HG03159 (cell line): ENCODE measurements at regions not wholly inside any gene's neighbourhood (a gene's known extent, or its start where the extent isn't known, plus 50 kb on each side); places are given as distances from the start of the nearest gene placed in this dataset.
A peak's percentile ranks its signal among the peaks of the same experiment; 100 is the strongest.

ENCODE experiments used
- ATAC-seq: cut with Tn5 transposase; IDR thresholded peaks from one replicate; pipeline ENCODE4 v1.9.1; 2021; ENCODE audit warnings: mild to moderate bottlenecking, moderate library complexity; ENCODE audit not compliant: unreplicated experiment

DNA sequence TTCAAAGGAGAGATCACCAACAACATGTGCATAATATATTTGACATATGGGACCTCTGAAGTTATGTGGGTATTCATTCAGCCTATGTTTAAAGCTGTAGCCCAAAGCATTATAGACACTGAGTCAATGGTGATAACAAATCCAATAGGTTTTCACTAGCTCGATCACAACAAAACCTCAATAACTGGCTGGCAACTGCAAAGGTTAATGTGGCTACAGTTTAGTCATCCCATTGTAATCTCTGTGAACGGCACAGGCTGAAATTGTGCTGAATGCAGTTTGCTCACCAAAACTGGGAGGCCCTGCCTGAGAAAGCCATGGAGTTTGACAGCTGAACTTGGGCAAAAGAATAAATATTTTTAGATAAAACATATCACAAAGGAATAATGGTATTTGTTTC, 152.4 kb upstream of the ADO start:
- ATAC-seq, result no peak

DNA sequence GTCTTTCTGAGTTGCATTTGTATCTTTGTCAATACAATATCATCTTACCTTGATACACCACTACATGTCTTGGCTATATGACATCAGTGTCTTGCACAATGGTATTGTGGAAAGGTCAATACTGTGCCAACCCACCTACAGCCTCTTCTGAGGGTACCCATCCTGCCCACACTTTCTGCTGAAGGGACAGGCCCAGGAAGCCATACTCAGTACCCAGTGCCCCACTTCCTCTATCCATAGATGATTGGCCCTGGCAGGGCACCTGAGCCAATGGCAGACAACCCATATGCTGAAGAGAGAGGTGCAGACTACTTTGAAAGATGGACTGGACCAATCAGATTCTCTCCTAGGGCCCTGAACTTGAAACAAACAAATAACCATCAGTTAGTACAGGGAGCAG, 152.0 kb upstream of the ADO start:
- ATAC-seq, result no peak

DNA sequence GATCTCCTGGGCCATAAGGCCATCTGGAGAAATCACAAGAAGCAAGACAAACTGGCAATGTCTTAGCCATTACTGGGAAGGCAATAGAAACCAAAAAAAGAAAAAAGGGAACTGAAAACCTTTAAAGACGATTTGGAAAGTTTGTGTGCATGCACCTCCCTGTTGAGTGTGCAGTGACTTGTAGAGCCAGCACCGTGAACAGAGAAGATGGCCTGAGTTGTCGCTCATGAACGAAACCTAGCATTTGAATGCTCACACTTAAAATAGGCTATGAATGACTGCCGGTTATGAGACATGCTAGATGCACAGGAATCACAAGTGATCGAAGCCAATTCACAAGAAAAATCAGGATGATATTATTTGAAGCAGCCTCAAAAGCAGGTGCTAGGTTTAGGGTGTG, 151.3 kb upstream of the ADO start:
- ATAC-seq, result peak; percentile 74

DNA sequence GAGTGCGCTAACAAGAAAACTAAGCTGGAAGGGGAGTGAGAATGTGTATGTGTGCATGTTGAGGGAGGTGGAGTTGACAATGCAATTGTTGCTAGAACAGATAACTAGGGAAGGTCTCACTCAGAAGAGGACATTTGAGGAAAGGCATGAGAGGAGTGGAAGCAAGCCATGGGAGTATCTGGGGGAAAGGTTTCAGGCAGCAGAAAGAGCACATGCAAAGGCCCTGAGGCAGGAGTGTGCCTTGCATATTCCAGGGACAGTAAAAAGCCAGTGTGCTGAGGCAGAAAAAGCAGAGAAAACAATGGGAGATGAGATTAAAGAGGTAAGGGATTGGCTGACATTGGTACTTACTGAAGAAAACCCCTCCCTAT, 149.6 kb upstream of the ADO start:
- no peak for ATAC-seq

DNA sequence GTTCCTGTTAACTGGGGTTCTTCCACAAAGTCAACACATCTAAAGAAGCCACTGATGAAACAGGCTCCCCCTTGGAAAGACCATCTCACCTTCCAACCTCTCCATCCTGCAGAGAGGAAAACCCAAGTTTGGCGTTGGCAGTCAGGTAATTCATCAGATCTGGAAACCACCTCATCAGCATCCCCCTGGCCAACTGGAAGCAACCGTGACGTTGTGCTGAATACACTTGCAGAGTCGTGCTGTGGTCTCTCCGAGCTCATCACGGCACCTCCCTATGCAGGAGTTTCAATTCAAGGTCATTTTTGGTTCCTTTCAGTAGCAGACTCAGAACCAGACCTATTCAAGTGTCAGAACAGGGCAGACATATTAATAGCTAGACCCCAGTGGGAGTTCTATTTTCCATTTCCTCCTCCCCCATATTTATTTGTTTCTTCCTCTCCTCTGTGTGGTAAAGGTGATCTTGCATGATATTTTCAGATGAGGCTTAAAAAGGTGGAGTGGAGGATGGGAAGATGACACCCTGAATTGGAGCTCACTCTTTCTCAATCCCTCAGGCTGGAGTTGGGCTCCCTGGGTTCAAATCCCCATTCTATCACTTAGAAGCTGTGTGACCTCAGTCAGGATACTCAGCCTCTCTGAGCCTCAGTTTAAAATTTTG, 149.1 kb upstream of the ADO start:
- peak; percentile 84 for ATAC-seq

DNA sequence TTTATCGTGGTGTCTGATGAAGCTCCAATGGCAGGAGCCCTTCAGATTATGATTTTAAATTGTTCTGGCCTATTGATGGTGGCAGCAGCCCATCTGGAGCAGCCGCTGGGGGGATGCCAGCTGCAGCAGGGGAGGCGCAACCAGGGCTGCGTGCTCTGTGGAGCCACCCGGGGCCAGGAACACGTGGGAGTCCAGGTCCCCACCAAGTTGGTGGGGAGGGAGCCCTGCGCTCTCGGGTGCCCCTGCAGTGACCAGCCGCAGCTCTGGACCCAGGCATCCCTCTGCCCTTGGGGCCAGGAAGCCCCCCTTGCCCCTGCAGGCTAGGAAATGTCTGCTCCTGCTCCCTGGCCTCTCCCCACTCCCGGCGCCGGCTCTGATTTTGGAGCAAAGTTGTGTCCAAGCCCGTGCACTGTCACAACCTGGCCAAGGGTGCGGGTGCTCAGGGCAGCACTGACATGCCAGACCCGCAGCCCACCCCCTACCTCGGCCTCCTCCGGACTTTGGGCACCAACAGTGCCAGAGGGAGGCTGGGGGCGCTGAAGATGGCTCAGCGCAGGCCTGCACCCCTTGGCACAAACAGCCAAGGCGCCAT, 147.2 kb upstream of the ADO start:
- ATAC-seq, result no peak

DNA sequence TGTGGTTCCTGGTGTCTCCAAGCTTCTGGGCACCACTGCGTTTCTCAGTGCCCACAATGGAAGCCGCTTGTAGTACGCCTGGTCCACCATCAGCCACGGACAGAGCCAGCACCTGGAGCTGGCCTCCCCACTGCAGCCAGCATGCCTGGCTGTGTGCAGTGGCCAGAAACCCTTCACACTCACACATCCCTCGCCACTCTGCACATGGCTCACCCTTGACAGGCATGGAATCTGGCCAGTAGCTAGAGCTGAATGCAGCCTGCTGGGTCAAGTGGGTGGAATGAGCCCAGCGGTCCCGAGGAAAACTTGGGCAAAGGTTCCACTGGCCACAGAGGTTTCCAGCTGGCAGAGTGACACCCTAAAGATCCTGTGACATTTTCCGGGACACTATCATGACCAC, 146.0 kb upstream of the ADO start:
- no peak for ATAC-seq

DNA sequence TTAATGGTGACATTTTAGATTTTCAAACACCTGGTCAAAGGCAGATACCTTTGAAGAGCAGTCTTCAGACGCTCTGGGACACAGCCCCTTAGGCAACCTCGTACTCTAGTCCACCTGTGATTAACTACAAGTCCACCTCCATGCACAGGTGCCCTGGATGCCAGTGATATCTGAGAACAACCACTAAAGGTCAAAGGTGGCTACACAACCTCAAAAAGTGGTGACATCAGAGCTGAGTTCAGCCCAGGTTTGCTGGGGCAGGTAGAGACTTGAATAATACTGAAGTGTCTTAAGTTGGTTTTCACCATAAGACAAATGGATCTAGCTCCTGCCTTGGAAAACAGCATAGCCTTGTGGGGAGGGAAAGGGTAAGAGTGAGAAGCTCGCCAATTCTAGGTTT, 143.4 kb upstream of the ADO start:
- ATAC-seq, result no peak

DNA sequence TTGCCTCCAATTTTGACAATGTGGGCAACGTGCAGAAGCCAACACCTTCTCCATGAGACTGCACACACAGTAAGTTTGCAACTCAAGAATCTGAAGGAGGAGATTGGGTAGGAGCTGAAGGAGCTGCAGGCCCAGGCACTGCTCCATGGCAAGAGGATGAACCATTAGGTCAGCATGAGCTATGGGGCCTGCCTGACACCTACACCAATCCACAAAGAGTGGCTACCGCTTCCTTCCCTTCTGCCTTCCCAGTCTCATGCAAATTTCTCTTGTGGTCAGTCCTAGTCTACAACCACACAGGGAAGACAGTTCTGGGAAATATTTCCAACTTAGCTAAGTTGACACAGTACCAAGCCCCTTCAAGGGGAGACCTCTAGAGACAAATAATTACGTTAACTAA, 142.0 kb upstream of the ADO start:
- no peak for ATAC-seq

DNA sequence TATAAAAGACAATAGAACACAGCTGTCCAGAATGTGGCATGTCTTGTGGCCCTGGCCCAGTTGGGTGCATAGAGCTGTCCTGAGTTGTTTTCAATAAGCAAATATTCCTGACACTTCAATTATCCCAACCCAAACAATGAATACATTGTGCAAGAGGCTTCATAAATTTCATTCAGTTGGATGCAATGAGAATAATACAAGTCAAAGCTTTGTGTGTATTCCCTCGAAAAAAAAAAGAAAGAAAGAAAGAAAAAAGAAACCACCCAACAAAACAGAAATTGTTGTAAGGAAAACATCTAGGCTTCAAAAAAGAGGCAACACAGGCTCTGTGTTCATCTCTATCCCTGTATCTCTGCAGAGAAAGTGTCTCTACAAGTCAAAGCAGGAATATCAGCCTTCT, 138.7 kb upstream of the ADO start:
- ATAC-seq, result no peak

DNA sequence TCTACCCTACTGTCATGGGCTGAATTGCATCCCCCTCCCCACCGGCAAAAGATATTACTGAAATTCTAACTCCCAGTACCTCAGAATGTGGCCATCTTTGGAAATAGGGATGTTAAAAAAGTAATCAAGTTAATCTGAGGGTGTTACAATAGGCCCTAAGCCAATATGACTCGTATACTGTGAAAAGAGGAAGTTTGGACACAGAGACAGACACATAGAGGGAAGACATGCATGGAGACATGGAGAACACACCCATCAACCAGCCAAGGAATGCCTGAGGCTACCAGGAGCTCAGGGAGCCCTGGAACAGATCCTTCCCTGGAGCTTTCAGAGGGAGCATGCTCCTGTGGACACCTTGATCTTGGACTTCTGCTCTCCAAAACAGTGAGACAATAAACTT, 138.2 kb upstream of the ADO start:
- no peak for ATAC-seq

DNA sequence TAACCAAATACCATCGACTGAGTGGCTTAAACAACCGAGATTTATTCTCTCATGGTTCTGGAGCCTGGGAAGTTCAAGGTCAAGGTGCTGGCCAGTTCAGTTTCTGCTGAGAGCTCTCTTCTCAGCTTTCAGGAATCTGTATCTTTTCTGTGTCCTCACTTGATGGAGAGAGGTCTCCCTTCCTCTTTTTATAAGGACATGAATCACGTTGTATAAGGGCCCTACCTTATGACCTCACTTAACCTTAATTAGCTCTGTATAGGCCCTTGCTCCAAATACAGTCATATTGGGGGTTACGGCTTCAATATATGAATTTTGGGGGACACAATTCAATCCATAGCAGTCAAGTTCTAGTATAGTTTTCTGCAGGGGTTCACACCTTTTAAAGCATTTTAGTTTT, 135.2 kb upstream of the ADO start:
- no peak for ATAC-seq

DNA sequence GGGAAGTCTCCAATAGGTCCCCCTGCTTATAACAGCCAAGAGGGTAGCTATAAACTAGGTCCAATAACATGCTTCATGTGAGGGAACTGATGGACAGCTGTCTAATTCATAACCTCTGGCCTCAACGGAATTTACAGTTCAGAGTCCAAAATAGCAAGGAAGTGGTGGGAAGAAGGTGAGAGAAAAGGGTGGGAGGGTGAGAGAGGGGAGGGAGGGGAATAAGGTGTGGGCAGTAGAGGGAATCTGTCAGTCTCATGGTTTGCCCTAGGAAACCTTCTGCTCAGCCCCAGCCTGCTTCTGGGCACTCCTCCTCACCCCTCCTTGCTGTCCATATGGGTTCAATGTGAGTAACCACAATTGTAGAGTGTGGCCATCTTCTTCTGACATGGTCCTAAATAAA, 133.4 kb upstream of the ADO start:
- ATAC-seq, result no peak

DNA sequence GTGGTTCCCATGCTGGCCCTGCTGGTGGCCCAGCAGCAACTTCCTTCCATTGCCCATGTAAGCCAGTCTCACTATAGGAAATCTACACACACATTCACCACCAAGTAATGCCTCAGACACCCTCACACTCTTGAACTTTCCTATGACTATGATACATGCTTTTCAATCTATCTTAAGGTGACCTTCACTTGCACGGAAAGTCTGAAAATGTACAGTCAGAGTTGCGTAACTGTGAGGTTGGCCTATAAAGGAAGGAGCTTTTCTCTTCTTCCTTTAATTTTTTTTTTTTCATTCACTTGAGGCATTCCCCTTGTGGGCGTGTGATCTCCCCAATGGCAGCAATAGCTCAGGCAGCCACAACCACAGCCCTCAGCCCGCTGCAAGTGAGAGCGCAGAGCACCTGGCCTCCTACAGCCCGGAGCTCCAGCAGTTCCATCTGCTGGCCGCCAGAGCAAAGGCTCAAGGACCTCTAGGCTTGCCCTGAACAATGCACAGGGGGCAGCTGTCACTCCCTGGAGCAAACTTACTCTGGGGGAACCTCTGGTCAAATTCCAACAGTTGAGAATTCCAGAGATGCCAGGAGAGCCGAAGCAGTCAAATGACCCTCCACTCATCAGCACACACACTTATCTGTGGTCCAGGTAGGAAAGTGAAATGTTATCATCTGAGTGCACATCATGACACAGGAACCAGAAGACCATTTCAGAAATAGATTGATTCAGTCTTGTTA, 123.1 kb upstream of the ADO start:
- ATAC-seq, result peak; percentile 93

DNA sequence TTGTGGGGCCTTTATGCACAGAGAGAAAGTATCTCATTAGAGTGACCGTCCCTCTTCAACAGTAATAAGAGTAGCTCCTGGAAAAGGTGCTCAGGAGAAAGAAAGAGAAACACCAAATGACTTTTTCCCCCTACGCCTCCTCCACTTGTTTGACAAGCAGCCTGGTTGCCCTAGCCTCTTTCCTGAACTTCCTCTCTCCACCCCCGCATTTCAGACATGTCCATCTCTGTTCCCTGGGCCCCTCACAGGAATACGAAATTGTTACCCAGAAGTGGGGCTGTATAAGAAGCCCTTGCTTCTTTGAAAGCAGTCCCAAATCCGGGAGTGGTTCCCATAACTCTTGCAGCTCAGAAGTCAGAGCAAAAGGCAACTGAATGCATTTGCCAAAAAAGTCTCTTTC, 119.6 kb upstream of the ADO start:
- ATAC-seq, result no peak

DNA sequence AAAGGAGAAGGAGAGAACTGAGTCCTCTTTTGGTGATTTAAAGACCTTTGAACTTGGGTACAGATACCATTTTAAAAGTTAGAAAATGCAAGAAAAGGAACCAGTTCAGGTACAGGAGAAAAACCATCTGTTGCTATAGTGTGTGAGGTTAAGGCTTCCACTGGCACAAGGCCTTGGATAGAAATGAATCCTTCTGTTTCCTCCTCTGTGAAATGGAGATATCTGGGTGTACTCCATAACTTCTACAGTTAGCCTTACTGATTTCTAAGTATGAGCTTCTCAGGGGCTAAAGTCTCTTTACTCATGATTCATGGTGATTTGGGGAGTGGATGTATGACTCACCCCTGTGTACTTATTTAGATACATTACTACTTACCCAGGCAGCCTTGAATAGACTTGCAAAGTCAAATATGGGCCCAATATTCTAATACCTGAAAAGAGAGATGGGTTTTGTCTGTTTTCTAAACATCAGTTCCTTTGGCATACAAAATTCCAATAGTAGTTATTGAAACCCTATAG, 117.2 kb upstream of the ADO start:
- ATAC-seq, result no peak

DNA sequence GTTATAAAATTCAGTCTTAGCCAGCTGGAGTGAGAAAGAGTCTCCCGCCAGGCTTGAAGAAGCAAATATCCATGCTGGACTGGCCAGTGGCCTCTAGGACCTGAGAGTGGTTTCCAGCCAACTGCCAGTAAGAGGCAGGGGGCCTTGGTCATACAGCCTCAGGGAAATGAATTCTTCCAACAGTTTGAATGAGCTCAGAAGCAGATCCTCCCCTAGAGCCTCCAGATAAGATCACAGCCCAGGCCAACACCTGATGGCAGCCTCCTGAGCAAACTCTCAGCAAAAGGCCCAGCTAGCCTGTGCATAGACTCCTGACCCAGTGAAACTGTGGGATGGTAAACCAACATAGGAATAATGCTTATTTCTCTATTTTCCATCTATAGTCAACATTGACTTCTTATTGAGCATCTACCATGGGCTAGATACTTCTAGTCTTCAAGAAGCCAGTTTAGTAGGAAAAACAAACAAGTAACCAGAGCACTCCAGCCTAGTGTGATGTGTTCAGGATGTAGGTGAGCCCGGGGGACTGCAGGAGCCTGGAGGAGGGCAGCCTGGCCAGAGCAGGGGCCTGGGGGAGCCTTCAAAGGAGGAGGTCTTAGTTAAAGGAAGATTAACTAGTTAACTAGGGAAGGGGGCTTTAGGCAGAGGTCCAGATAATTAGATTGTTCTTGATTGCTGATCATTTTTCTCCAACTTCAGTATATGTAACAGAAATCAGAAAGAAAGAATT, 115.4 kb upstream of the ADO start:
- no peak for ATAC-seq

DNA sequence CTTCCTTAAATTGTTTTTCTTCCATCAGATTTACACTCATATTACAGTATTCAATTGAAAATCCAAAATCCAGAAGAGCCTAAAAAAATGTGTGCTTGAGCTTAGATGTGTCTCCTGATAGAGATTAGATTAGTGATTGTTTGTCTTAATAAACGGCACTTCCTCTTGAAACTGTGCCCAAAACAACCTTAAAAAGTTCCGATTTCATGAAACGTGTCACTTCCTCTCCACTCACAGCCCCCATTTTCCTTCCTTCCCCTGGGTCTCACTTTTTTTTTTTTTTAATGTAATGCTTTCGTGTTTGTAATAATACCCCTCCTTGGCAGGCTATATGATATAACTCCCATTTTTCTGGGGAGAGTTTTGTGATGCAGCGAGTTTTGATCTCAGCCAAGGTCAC, 114.8 kb upstream of the ADO start:
- peak; percentile 64 for ATAC-seq

DNA sequence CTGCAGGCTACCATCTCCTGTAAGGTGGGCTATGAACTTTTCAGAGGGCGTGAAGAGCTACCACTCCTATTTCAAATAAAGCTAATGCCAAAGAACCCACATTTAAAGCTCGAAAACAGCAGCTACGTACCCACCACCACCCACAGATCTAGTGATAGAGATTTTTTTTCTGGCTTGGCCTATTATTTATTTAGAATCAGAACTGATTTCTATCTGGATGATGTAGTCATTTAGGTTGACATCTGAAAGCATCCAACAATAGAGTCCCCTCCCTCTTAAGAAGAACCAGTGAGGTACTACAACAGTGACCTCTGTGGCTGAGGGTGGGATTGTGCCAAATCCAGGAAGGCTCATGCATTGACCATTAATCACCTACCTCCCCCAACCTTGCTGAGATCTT, 113.8 kb upstream of the ADO start:
- no peak for ATAC-seq

DNA sequence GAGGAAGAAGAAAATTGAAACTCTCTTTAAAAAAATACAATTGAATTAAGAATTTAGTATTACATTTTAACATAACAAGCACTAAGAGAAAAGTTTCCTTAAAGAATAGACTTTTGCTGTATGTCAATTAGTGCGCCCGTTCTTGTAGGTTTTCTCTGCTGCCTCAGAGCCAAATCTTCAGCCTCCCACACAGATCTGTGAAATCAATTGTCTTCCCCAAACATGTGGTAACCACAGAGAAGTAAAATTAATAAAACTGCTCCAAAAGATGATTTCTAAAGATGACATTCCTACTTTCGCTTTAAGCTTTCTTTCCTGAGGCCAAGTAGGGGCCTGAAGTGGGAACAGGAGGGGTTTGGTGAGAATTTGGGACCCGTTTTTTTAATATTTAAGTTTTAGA, 113.2 kb upstream of the ADO start:
- no peak for ATAC-seq

DNA sequence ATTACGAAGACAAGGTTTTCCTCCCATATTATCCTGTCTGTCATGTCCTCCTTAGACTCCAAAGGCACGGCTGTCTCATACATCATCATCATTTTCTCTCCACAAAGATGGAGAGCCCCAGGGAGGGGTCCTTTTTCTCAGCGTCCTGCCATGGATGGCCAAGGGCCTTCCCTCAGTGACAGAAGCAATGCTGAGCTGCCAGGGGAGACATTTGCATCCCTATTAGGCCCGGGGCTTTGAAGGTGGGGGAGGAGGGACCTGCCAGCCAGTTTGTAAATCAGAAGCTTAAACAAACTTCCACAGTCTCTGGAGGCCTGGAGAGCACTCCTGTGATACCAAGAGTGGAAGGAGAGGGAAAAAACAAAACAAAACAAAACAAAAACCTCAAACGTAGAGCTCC, 112.4 kb upstream of the ADO start:
- no peak for ATAC-seq

DNA sequence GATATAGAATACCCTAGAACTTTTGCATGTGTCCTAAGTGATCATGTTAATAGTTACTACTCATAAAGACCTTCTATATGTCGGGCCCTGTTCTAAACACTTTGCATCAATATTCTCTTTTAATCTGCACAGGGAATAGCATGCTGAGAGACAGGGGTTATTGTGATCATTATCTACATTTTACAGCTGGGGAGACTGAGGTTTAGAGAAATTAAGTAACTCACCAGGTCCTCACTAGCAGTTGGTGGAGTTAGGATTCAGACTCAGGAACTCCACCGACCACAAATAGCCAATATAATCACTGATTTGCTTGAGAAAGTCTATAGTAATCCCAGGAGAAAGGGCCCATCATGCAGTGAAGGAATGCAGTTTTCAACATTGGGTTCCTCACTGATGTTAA, 111.2 kb upstream of the ADO start:
- no peak for ATAC-seq
